HG02973 (cell line): ENCODE measurements at regions not wholly inside any gene's neighbourhood (a gene's known extent, or its start where the extent isn't known, plus 50 kb on each side); places are given as distances from the start of the nearest gene placed in this dataset.
"Not testable (repeated sequence)": the region's sequence is repeated elsewhere in the genome, so short reads cannot be mapped to it uniquely, and the experiment has no call there.

ENCODE experiments used
- ATAC-seq: cut with Tn5 transposase; IDR thresholded peaks from one replicate; pipeline ENCODE4 v1.9.1; 2021; ENCODE audit warnings: moderate library complexity; ENCODE audit not compliant: unreplicated experiment

DNA sequence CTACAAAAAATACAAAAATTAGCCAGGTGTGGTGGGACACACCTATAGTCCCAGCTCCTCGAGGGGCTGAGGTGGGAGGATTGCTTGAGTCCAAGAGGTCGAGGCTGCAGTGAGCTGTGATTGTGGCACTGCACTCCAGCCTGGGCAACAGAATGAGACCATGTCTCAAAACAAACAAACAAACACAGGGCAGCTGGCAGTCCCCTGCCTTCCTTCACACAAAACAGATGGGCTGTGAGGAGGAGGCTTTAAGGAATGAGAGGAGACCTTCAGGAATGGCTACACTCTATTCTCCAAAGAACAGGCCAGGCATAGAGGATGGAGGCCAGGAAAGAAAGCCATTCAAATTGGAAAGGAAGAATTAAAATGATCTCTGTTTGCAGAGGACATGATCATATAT, 65.6 kb upstream of the MAML3 start:
- no peak for ATAC-seq

DNA sequence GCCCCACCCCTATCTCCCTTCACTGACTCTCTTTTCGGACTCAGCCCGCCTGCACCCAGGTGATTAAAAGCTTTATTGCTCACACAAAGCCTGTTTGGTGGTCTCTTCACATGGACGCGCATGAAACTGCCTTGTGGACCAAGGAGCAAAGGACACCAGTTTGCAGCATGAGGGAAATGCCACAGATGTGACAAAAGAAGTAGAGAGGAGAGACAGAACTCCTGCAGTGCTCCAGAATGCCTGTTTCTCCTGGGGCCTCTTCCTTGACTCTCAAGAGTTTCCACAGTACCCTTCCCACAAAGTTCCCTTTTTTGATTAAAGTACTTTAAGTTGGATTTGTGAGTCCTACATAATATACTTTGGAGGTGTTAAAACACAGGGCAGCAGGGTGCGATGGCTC, 65.1 kb upstream of the MAML3 start:
- ATAC-seq: not testable (repeated sequence)

DNA sequence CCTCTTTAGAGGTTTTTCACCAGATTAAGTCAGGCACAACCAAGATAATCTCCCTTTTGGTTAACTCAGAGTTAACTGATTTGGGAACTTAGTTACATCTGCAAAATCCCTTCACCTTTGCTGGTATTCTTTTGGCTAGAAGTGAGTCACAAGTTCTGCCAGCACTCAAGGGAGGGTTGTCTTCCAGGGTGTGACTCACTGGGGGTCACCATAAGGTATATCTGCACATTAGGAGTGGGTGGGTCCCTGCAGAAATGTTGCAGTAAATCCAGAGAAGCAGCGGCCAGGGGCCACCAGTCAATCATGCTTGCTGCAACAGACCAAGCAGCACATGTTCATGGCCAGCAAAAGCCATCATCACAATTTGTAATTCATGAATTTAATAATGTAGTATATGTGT, 59.8 kb upstream of the MAML3 start:
- no peak for ATAC-seq

DNA sequence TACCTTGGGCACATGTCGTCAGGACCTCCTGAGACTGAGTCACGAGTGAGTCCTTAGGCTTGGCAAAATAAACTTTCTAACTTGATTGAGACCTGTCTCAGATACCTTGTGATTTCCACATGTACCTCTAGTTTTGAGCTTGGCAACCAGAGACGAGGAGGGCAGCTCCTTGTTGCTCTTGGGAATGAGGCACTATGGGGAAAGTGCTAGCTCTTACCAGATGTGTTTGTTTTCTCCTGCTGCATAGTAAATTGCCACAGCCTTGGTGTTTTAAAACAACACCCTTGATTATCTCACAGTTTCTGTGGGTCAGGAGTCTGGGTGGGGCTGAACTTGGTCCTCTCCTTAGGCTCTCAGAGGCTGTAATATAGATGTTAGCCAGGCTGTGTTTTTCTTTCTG, 59.1 kb upstream of the MAML3 start:
- ATAC-seq: no peak

DNA sequence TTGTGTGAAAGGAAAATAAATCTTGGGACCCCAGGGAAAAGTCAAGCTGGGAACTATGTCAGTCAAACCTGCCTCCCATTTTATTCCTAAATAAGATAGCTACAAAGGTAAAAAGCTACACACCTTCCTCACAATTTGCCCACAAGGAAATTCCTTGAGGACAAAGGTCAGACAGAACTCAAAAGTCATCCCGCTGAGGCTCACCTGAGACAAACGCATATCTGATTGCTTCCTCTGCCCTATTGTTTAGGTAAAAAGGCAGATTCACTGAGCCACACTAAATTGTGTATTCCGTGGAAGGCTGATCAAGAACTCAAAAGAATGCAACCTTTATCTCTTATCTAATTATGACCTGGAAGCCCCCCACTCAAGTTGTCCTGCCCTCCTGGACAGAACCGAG, 58.7 kb upstream of the MAML3 start:
- ATAC-seq: no peak

DNA sequence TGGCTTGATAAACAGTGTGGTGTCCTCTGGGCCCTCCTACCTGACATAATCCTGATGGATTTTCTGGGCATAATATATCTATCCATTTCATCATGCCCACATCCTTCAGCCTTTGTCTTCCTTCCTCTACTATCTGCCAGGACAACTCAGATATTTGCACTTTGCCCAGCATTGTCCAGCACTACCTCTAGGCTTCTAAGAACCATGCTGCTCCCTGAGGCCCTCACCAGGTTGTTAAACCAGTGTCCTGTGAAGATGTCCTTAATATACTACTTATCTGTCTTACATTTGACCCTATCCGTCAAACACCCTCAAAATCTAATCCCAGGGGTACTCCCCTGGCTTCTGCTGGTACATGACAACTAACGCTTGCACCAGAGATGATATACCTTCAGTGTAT, 58.2 kb upstream of the MAML3 start:
- no peak for ATAC-seq

DNA sequence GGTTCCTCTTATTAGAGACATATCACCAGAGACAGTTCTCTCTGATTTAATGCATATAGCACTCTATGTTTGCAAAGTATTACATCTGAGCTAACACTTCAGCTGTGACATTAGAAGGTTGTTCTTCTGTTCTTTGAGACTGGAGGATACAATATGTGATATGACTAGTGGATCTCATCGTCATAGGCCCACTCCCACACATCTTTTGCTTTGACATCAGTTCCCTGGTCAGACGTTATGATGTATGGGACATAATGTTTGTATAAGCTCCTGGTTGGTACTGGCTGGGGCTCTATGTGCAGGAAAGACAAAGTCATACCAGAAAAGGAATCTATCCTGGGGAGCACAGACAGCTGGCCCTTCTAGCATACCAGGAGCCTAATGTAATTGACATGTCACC, 57.7 kb upstream of the MAML3 start:
- no peak for ATAC-seq

DNA sequence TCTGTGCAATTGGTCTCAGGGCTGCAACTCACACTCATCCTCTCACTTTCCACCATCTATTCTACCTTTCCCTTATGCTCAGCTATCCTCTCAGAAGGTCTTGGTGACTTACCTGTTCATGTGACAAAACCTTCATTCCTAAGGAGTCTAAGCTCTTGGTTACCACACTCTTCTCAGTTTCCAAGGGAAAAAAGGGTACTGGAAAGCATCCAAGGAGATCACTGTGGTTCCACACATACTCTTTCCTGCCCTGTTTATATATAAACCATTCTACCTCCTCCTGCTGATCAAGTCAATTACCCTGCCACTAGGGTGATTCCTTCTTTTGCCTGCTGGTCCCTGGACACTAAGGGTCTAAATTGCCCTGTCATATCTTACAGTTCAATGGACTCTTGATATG, 57.2 kb upstream of the MAML3 start:
- ATAC-seq: no peak

DNA sequence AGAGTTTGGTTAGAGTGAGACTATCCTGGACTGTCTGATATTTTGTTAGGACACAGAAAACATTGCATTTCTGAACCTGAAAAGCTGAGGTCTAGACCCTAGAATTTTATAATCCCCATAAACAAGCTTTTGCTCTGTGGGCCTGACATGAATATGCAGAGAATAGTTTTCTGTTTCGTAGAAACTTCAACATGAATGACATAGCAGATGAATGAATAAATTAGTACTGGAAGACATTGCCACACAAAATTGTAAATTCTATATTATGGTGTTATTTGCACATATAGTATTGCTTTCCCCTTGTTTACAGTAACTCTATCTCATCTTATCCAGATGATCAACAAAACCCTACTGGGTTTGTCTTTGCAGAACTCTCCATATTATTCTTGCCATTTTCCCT, 54.9 kb upstream of the MAML3 start:
- no peak for ATAC-seq
